ENCODE measurements at regions not wholly inside any gene's neighbourhood (a gene's known extent, or its start where the extent isn't known, plus 50 kb on each side); places are given as distances from the start of the nearest gene placed in this dataset.

DNA sequence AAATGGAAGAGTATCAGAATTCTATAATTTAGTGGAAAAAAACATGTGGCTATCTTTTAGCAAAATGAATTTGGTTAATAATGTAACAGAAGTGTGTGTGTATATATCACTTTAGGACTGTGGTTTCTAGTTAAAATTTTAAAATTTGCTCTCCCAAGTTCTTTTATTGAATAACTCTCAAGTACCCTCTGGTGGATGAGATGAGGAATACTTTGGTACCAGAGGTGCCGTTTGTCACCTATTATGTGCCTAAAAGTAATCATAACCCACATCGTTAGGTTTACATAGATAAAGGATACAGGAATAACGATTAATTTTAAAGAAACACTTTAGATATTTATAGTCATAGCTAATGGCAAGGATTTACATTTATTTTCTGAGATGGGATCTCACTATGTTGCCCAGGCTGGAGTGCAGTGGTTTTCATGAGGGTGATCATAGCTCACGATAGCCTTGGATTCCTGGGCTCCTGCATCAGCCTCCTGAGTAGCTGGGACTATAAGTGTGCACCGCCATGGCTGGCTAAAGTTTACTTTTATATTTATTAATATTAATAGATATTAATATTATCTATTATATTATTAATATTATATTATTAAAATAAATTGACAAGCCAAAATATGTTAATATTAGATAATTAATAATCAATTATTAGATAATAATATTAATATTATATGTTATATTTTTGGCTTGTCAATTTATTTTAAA, 66.7 kb upstream of the CAPRIN1 start:
- TF ChIP-seq ARNT (IDR thresholded peaks at IDR 0.05) (no peak), FOXM1 (IDR thresholded peaks at IDR 0.05; ENCODE audit: borderline replicate concordance) (no peak), SUZ12 (IDR thresholded peaks at IDR 0.05) (no peak), ELF4 (IDR thresholded peaks at IDR 0.05) (no peak), HDGF (IDR thresholded peaks at IDR 0.05; ENCODE audit: borderline replicate concordance) (no peak), CTBP1 (IDR thresholded peaks at IDR 0.05; ENCODE audit: borderline replicate concordance) (no peak), PKNOX1 (IDR thresholded peaks at IDR 0.05) (no peak)

Measured in HEK293T (cell line).